ENCODE measurements at regions not wholly inside any gene's neighbourhood (a gene's known extent, or its start where the extent isn't known, plus 50 kb on each side); places are given as distances from the start of the nearest gene placed in this dataset.

- TF ChIP-seq ELK1 (IDR thresholded peaks at IDR 0.05; ENCODE audit: borderline replicate concordance, low read depth, low read length) (no peak), SMC3 (IDR thresholded peaks at IDR 0.05; ENCODE audit: low read depth, low read length) (no peak), POLR2A (IDR thresholded peaks at IDR 0.05; ENCODE audit: low read depth, low read length) (no peak), USF2 (IDR thresholded peaks at IDR 0.05; ENCODE audit: low read depth, low read length) (no peak), MXI1 (IDR thresholded peaks at IDR 0.05; ENCODE audit: borderline replicate concordance, low read depth, low read length) (no peak), FOS (IDR thresholded peaks at IDR 0.05; ENCODE audit: low read depth, low read length) (no peak), CEBPB (IDR thresholded peaks at IDR 0.05; ENCODE audit: low read depth, low read length) (no peak), CHD1 (IDR thresholded peaks at IDR 0.05; ENCODE audit: low read depth, low read length) (no peak)
- TF ChIP-seq, protein P1, sequence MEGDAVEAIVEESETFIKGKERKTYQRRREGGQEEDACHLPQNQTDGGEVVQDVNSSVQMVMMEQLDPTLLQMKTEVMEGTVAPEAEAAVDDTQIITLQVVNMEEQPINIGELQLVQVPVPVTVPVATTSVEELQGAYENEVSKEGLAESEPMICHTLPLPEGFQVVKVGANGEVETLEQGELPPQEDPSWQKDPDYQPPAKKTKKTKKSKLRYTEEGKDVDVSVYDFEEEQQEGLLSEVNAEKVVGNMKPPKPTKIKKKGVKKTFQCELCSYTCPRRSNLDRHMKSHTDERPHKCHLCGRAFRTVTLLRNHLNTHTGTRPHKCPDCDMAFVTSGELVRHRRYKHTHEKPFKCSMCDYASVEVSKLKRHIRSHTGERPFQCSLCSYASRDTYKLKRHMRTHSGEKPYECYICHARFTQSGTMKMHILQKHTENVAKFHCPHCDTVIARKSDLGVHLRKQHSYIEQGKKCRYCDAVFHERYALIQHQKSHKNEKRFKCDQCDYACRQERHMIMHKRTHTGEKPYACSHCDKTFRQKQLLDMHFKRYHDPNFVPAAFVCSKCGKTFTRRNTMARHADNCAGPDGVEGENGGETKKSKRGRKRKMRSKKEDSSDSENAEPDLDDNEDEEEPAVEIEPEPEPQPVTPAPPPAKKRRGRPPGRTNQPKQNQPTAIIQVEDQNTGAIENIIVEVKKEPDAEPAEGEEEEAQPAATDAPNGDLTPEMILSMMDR (conservative IDR thresholded peaks at IDR 0.05; ENCODE audit: low read depth, low read length) = no peak
- Histone ChIP-seq H3K4ac (ENCODE audit: low read depth, low read length) (no peak overlapping the region), H3K27me3 (ENCODE audit: control insufficient read depth, insufficient read depth, low read length) (no peaks in the 10 kb centered on the region), H3K4me2 (ENCODE audit: low read depth, low read length) (no peak overlapping the region), H3K4me3 (ENCODE audit: insufficient read depth, low read depth, low read length) (no peak overlapping the region), H3K9me1 (ENCODE audit: insufficient read depth, low read length) (no peaks in the 10 kb centered on the region), H2BK120ac (ENCODE audit: low read depth, low read length) (no peak overlapping the region), H3K27ac (ENCODE audit: insufficient read depth, low read length) (no peak overlapping the region), H2AK9ac (replicated peaks; ENCODE audit: low read depth, low read length, poor library complexity) (no peak overlapping the region), H4K20me1 (ENCODE audit: insufficient read depth, low read length) (no peaks in the 10 kb centered on the region), H3K56ac (ENCODE audit: extremely low read depth, insufficient read depth, low read length) (no peak overlapping the region), H3K18ac (ENCODE audit: low read depth, low read length) (no peak overlapping the region), H2AK5ac (ENCODE audit: low read depth, low read length) (no peak overlapping the region), H3K4me1 (ENCODE audit: control insufficient read depth, insufficient read depth, low read length) (no peaks in the 10 kb centered on the region), H3K9ac (ENCODE audit: low read depth, low read length) (no peak overlapping the region), H4K91ac (ENCODE audit: insufficient read depth, low read depth, low read length) (no peak overlapping the region), H4K5ac (ENCODE audit: low read depth, low read length) (no peak overlapping the region), H3K23ac (ENCODE audit: low read depth, low read length) (no peak overlapping the region), H2BK20ac (ENCODE audit: low read depth, low read length) (no peak overlapping the region), H2AFZ (replicated peaks; ENCODE audit: low read length, poor library complexity) (no peak overlapping the region), H3K36me3 (ENCODE audit: control insufficient read depth, insufficient read depth, low read length) (no peaks in the 10 kb centered on the region), H3K79me1 (ENCODE audit: low read depth in 1 of 2, low read length in 2 of 2) (no peaks in the 10 kb centered on the region), H2BK5ac (ENCODE audit: low read depth, low read length, poor library complexity, severe bottlenecking) (no peak overlapping the region), H4K8ac (ENCODE audit: low read depth in 2 of 2, low read length in 2 of 2) (no peak overlapping the region), H3K9me3 (ENCODE audit: control insufficient read depth, insufficient read depth, low read length) (no peaks in the 10 kb centered on the region), H3K14ac (replicated peaks; ENCODE audit: low read depth, low read length) (no peak overlapping the region), H2BK15ac (ENCODE audit: low read depth, low read length) (no peak overlapping the region)
- WGBS, 2 experiments (ENCODE audit: extremely low coverage in 2 of 2, insufficient read length in 1 of 2) = no CpG with 5 or more reads among the region's 1 CpG
- POLR2A ChIA-PET (ENCODE audit: unreplicated experiment) = interaction anchor here (0.7 kb wide), 1 partner anchor 16 kb away, joined by 3 read pairs; no protein-coding TSS in a partner anchor
- CTCF ChIA-PET = no interaction called here
- no peak for DNase-seq
- in situ Hi-C loops (cut with MboI; ENCODE audit: low sequenced_read_pairs) = no loop called here
- no peak for ATAC-seq (ENCODE audit: low read depth)
- BruUV-seq (replicated peaks) = no TSS peak
- dilution Hi-C loops (cut with HindIII; ENCODE audit: low sequenced_read_pairs, unreplicated experiment) = no loop called here
- intact Hi-C loops (cut with micrococcal nuclease) = no loop called here
Measured at GRCh38 chr7:113825832-113826231, 93.0 kb downstream of the PPP1R3A start.

Data from IMR-90 (cell line).